ELF-1 (cell line): ENCODE measurements at regions not wholly inside any gene's neighbourhood (a gene's known extent, or its start where the extent isn't known, plus 50 kb on each side); places are given as distances from the start of the nearest gene placed in this dataset.
"Not testable (repeated sequence)": the region's sequence is repeated elsewhere in the genome, so short reads cannot be mapped to it uniquely, and the experiment has no call there.

Experiments
- DNase-seq: peaks from one replicate; pipeline ENCODE4 v3.0.0-alpha.2; 2016; ENCODE audit warnings: low read depth, low spot score

GRCh38 chr11:37199082-37199481 lies 601.0 kb upstream of the RAG2 start:
- peak; percentile 28 for DNase-seq

GRCh38 chr11:37184326-37184725 lies 586.3 kb upstream of the RAG2 start:
- peak; percentile 21 for DNase-seq

GRCh38 chr11:37182031-37182430 lies 584.0 kb upstream of the RAG2 start:
- DNase-seq: no peak

GRCh38 chr11:37177721-37178120 lies 579.7 kb upstream of the RAG2 start:
- no peak for DNase-seq

- DNase-seq: no peak
Measured at GRCh38 chr11:37171451-37171850, 573.4 kb upstream of the RAG2 start.

- DNase-seq: no peak
Measured at GRCh38 chr11:37170311-37170710, 572.3 kb upstream of the RAG2 start.

GRCh38 chr11:37145434-37145833 lies 547.4 kb upstream of the RAG2 start:
- DNase-seq: not testable (repeated sequence)

GRCh38 chr11:37142591-37142990 lies 544.6 kb upstream of the RAG2 start:
- DNase-seq: no peak

- peak; percentile 22 for DNase-seq
Measured at GRCh38 chr11:37141707-37142106, 543.7 kb upstream of the RAG2 start.

- DNase-seq: not testable (repeated sequence)
Measured at GRCh38 chr11:37135606-37136005, 537.6 kb upstream of the RAG2 start.

- DNase-seq: no peak
Measured at GRCh38 chr11:37134637-37135036, 536.6 kb upstream of the RAG2 start.

- DNase-seq: no peak
Measured at GRCh38 chr11:37124384-37124783, 526.3 kb upstream of the RAG2 start.

- DNase-seq: no peak
Measured at GRCh38 chr11:37115963-37116362, 517.9 kb upstream of the RAG2 start.

- DNase-seq: peak; percentile 5
Measured at GRCh38 chr11:37110385-37110784, 512.3 kb upstream of the RAG2 start.

- DNase-seq: no peak
Measured at GRCh38 chr11:37109286-37109585, 511.2 kb upstream of the RAG2 start.

- DNase-seq: no peak
Measured at GRCh38 chr11:37108436-37109285, 510.6 kb upstream of the RAG2 start.

GRCh38 chr11:37107831-37108230 lies 509.8 kb upstream of the RAG2 start:
- DNase-seq: no peak

- no peak for DNase-seq
Measured at GRCh38 chr11:37107415-37107814, 509.4 kb upstream of the RAG2 start.

- no peak for DNase-seq
Measured at GRCh38 chr11:37105427-37105826, 507.4 kb upstream of the RAG2 start.

- no peak for DNase-seq
Measured at GRCh38 chr11:37104380-37104779, 506.3 kb upstream of the RAG2 start.

- no peak for DNase-seq
Measured at GRCh38 chr11:37100008-37100407, 502.0 kb upstream of the RAG2 start.

GRCh38 chr11:37092487-37092886 lies 494.5 kb upstream of the RAG2 start:
- no peak for DNase-seq

GRCh38 chr11:37089439-37089838 lies 491.4 kb upstream of the RAG2 start:
- DNase-seq: no peak

GRCh38 chr11:37088573-37088910 lies 490.5 kb upstream of the RAG2 start:
- no peak for DNase-seq
